ENCODE measurements at regions not wholly inside any gene's neighbourhood (a gene's known extent, or its start where the extent isn't known, plus 50 kb on each side); places are given as distances from the start of the nearest gene placed in this dataset.
"Not testable (repeated sequence)": the region's sequence is repeated elsewhere in the genome, so short reads cannot be mapped to it uniquely, and the experiment has no call there.

- DNase-seq = no peak
Measured at GRCh38 chr11:50267851-50268250, 235.2 kb downstream of the OR4C45 start.

GRCh38 chr11:50275133-50275532 is 242.5 kb downstream of the OR4C45 start:
- DNase-seq = no peak

GRCh38 chr11:50278756-50279155 is 246.1 kb downstream of the OR4C45 start:
- no peak for DNase-seq

- DNase-seq = no peak
Measured at GRCh38 chr11:50298182-50298988, 265.7 kb downstream of the OR4C45 start.

GRCh38 chr11:50330723-50331122 is 298.0 kb downstream of the OR4C45 start:
- not testable (repeated sequence) for DNase-seq

- DNase-seq = no peak
Measured at GRCh38 chr11:50333861-50334260, 301.2 kb downstream of the OR4C45 start.

GRCh38 chr11:50337432-50337831 is 304.8 kb downstream of the OR4C45 start:
- DNase-seq = not testable (repeated sequence)

- DNase-seq = not testable (repeated sequence)
Measured at GRCh38 chr11:50348018-50348417, 315.3 kb downstream of the OR4C45 start.

GRCh38 chr11:50379484-50379883 is 346.8 kb downstream of the OR4C45 start:
- DNase-seq = no peak

GRCh38 chr11:50394017-50394416 is 361.3 kb downstream of the OR4C45 start:
- no peak for DNase-seq

- DNase-seq = no peak
Measured at GRCh38 chr11:50412832-50413231, 380.2 kb downstream of the OR4C45 start.

- no peak for DNase-seq
Measured at GRCh38 chr11:50423208-50423607, 390.5 kb downstream of the OR4C45 start.

Measured in GOT3 (cell line).